GM06990 (cell line): ENCODE measurements at regions not wholly inside any gene's neighbourhood (a gene's known extent, or its start where the extent isn't known, plus 50 kb on each side); places are given as distances from the start of the nearest gene placed in this dataset.

Experiments used
- DNase-seq: peaks from one replicate; pipeline ENCODE4 v3.0.0-alpha.2; 2011; ENCODE audit not compliant: insufficient read length; ENCODE audit errors: extremely low read depth
- H3K27me3 ChIP-seq: replicated peaks from 2 replicates; pipeline ENCODE4 v1.6.0; 2011; ENCODE audit warnings: low read length; ENCODE audit not compliant: control insufficient read depth, insufficient read depth
- H3K36me3 ChIP-seq: 2 replicates; pipeline ENCODE4 v1.5.1; 2011; ENCODE audit warnings: low read length; ENCODE audit not compliant: control insufficient read depth, insufficient read depth
- H3K4me3 ChIP-seq: replicated peaks from 2 replicates; pipeline ENCODE4 v1.5.1; 2011; ENCODE audit warnings: low read depth, mild to moderate bottlenecking, control low read depth, low read length
- TF ChIP-seq, protein P1 (sequence below): IDR thresholded peaks from 2 replicates; pipeline ENCODE4 v1.5.1; 2011; ENCODE audit warnings: low read length, control low read depth, mild to moderate bottlenecking, inconsistent platforms; ENCODE audit not compliant: insufficient read depth, poor library complexity, severe bottlenecking

DNA sequence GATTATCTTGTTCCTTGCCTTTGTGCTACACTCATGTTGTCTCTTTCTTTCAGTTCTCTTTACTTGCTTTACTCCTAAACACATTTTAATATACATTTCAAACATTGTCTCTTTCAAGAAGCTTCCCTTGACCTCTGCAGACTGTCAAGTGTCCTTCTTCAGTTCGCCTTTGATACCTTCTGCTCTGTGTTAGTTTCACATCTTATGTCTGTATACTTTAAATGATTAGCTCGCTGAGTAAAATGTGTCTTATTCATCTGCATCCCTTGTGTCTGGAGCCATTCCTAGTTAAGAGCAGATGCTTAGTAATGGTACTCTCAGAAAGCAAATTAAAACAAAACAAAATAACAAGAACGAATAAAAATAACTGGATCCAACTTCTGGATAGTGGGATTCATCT, 303.3 kb downstream of the S1PR1 start:
- Histone ChIP-seq H3K27me3 (no peaks in the 10 kb centered on the region; the same call in 1 of the 2 replicates), H3K36me3 (no peaks in the 10 kb centered on the region), H3K4me3 (no peak overlapping the region)
- DNase-seq, result no peak
- TF ChIP-seq, protein P1, sequence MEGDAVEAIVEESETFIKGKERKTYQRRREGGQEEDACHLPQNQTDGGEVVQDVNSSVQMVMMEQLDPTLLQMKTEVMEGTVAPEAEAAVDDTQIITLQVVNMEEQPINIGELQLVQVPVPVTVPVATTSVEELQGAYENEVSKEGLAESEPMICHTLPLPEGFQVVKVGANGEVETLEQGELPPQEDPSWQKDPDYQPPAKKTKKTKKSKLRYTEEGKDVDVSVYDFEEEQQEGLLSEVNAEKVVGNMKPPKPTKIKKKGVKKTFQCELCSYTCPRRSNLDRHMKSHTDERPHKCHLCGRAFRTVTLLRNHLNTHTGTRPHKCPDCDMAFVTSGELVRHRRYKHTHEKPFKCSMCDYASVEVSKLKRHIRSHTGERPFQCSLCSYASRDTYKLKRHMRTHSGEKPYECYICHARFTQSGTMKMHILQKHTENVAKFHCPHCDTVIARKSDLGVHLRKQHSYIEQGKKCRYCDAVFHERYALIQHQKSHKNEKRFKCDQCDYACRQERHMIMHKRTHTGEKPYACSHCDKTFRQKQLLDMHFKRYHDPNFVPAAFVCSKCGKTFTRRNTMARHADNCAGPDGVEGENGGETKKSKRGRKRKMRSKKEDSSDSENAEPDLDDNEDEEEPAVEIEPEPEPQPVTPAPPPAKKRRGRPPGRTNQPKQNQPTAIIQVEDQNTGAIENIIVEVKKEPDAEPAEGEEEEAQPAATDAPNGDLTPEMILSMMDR, result no peak

DNA sequence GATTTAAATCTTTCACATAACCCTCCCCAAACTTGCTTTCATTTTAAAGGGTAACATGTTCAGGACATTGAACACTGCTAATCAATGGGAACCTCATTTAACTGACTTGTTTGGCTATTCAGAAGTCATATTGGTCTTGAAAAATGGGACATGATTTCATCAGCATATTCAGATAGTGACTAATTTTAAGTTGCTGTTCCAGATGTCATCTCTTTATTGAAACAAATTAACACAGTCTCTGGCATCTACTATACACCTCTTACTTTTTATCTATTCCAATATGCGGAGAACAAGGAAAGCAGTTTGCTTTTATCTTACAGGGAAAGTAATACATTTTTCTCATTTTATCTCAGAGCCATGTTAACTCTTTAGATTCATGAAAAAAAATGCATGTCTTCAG, 310.1 kb downstream of the S1PR1 start:
- H3K4me3 ChIP-seq, result no peak overlapping the region
- no peaks in the 10 kb centered on the region for H3K36me3 ChIP-seq
- DNase-seq, result no peak
- H3K27me3 ChIP-seq, result no peaks in the 10 kb centered on the region
- TF ChIP-seq, protein P1, result no peak

DNA sequence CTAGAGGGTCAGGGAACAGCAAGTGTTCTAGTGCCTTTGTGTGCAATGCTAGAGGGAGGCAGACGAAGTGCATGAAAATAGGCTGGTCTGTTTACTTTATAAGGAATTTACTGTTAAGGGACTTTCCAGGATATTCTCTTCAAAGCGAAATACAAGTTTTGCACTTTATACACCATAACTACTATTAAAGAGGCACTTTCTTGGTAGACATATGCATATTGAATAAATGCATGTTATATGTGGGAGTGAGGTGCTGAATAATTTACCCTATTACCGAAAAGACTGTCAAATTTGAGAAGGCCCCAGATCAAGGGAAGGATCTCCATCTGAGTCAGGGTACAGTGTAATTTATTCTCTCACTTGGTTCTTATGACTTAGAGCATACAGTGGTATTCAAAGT, 310.5 kb downstream of the S1PR1 start:
- Histone ChIP-seq H3K4me3 (no peak overlapping the region), H3K36me3 (no peaks in the 10 kb centered on the region), H3K27me3 (no peaks in the 10 kb centered on the region)
- TF ChIP-seq, protein P1, result no peak
- DNase-seq, result no peak

DNA sequence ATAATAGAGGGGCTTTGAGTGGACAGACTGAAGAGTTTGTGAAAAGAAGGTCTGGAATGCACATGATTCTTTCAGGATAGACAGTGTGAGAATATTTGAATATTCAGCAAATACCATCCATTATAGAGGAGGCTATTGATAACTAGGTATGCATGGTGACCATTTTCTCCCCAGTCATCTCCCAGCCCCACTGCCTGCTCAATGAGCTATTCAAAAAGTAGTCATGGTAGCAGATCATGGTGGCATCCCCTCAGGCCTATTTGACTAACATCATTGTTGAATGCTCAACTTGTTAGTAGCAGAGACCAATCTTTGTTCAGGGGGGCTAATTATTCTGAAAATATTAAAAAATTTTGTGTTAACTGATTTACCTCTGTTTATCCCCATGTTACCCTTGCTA, 311.6 kb downstream of the S1PR1 start:
- H3K27me3 ChIP-seq, result no peaks in the 10 kb centered on the region
- TF ChIP-seq, protein P1, result no peak
- no peak overlapping the region for H3K4me3 ChIP-seq
- no peaks in the 10 kb centered on the region for H3K36me3 ChIP-seq
- DNase-seq, result no peak

DNA sequence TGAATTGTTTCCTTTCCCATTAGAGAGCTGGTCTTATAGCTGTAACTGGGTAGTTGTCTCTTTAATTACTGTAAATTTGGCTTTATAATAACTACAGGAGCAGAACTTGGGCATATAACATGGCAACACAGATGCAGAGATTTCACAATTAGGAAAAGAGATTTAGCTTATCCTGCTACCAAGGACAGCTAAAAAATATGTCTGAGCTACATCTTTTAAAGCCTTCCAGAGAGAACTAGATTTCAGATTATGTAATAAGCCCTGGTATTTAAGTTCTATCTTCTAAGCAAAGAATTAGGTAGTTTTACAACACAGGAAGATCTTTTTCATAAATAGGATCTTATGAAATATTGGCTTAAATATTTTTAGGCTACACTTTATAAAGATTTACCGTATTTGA, 313.8 kb downstream of the S1PR1 start:
- no peaks in the 10 kb centered on the region for H3K27me3 ChIP-seq
- TF ChIP-seq, protein P1, result no peak
- H3K4me3 ChIP-seq, result no peak overlapping the region
- DNase-seq, result no peak
- H3K36me3 ChIP-seq, result no peaks in the 10 kb centered on the region

DNA sequence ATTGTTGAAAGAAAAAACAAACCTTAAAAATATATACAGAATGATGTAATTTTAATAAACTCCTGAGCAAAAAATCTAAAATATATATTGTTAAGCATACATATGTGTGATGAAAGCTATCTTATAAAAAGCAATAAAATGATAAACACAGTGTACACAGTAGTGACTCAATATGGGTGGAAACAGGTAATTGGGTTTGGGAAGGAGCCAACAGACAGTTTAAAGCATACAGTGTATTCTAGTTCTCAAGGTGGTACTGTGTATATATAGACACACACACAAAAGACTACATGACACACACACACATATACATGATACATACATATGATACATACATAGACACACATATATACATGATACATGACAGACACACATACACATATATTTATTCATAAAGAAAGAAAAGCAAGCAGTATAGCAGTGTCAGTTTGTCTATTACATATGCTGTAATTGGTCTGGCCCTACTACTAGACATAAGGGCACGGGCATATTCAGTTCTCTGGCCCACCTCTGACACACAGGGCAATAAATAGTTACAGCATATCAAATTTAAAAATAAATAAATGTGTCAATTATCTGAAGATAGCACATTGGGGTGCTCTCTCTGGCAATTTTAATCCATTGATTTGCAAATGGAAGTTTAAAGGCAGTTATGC, 330.2 kb downstream of the S1PR1 start:
- TF ChIP-seq, protein P1, result no peak
- Histone ChIP-seq H3K36me3 (no peaks in the 10 kb centered on the region), H3K4me3 (no peak overlapping the region), H3K27me3 (no peaks in the 10 kb centered on the region)
- no peak for DNase-seq
